Endothelial cell of umbilical vein (primary cell): ENCODE measurements at regions not wholly inside any gene's neighbourhood (a gene's known extent, or its start where the extent isn't known, plus 50 kb on each side); places are given as distances from the start of the nearest gene placed in this dataset.

ENCODE experiments used
- BruUV-seq: library from RNA; stranded (reverse); fragments of 400-500 nt; replicated peaks from 2 replicates; lab custom pipeline; 2021; lab: Mats Ljungman, UMichigan
- CTCF ChIA-PET: fragments of 300-600, 350-600 bp; sonication (Branson Sonifier 250); formaldehyde crosslinking; loops from one replicate; lab custom pipeline; 2021; ENCODE audit warnings: antibody characterized with exemption, inconsistent platforms; lab: Charles Lee
- POLR2A ChIA-PET: fragments of 300-600, 350-600 bp; sonication (Branson Sonifier 250); formaldehyde crosslinking; loops from one replicate; lab custom pipeline; 2021; ENCODE audit warnings: antibody characterized with exemption, inconsistent platforms; lab: Charles Lee
- DNase-seq: peaks from one replicate; pipeline ENCODE4 v3.0.0-alpha.2; 2011; ENCODE audit warnings: low read depth, low spot score
- FAIRE-seq: peaks from 2 replicates; lab custom pipeline; 2011; peaks lifted over from hg19 to GRCh38; lab: Jason Lieb, UNC
- H2AFZ ChIP-seq: 2 replicates; pipeline ENCODE4 v1.6.0; 2012; ENCODE audit warnings: low read depth, low read length, control low read depth, inconsistent platforms
- H3K27ac ChIP-seq: 2 replicates; pipeline ENCODE4 v1.5.1; 2011; ENCODE audit warnings: low read depth, mild to moderate bottlenecking, control low read depth, low read length, moderate library complexity; ENCODE audit not compliant: insufficient read depth
- H3K27me3 ChIP-seq, 2 experiments: 2 replicates each; pipeline versions ENCODE4 v1.6.0 to v1.6.1; 2011; ENCODE audit warnings: low read length in 2 of 2, mixed read lengths in 1 of 2; ENCODE audit not compliant: control insufficient read depth in 2 of 2, insufficient read depth in 2 of 2
- H3K36me3 ChIP-seq, 2 experiments: 2 replicates in 1 of 2; 3 replicates in 1 of 2; pipeline ENCODE4 v1.5.1; 2011; ENCODE audit warnings: low read length in 2 of 2, mild to moderate bottlenecking in 1 of 2, moderate library complexity in 1 of 2; ENCODE audit not compliant: control insufficient read depth in 2 of 2, insufficient read depth in 2 of 2; ENCODE audit errors: extremely low read depth in 1 of 2
- H3K4me1 ChIP-seq: 3 replicates; pipeline ENCODE4 v1.5.1; 2011; ENCODE audit warnings: mild to moderate bottlenecking, low read length; ENCODE audit not compliant: control insufficient read depth, insufficient read depth; ENCODE audit errors: extremely low read depth
- H3K4me2 ChIP-seq: 2 replicates; pipeline ENCODE4 v1.6.1; 2011; ENCODE audit warnings: low read length, control low read depth, mixed read lengths; ENCODE audit not compliant: insufficient read depth
- H3K4me3 ChIP-seq, 3 experiments: fragments of 200-600 bp in 1 of 3; sonication (generic), shearing (Covaris generic) in 1 of 3; replicated peaks in 1 of 3; 2 replicates each; pipeline ENCODE4 v1.5.1; 2011 to 2016; ENCODE audit warnings: control low read depth in 3 of 3, low read length in 3 of 3, mild to moderate bottlenecking in 2 of 3, inconsistent platforms in 1 of 3, low read depth in 1 of 3, moderate library complexity in 1 of 3; ENCODE audit not compliant: insufficient read depth in 1 of 3
- H3K79me2 ChIP-seq: 2 replicates; pipeline ENCODE4 v1.6.0; 2012; ENCODE audit warnings: low read length, inconsistent platforms; ENCODE audit not compliant: control insufficient read depth, insufficient read depth
- H3K9ac ChIP-seq: replicated peaks from 2 replicates; pipeline ENCODE3; 2011; ENCODE audit warnings: low read length, control low read depth; ENCODE audit not compliant: insufficient read depth; ENCODE audit errors: extremely low read depth
- H3K9me1 ChIP-seq: replicated peaks from 3 replicates; pipeline ENCODE4 v1.6.0; 2011; ENCODE audit warnings: mild to moderate bottlenecking, low read length; ENCODE audit not compliant: control insufficient read depth, insufficient read depth; ENCODE audit errors: extremely low read depth
- H3K9me3 ChIP-seq: replicated peaks from 2 replicates; pipeline ENCODE4 v1.5.1; 2012; ENCODE audit warnings: low read length, inconsistent platforms; ENCODE audit not compliant: control insufficient read depth, insufficient read depth
- H4K20me1 ChIP-seq: replicated peaks from 2 replicates; pipeline ENCODE3; 2011; ENCODE audit warnings: mild to moderate bottlenecking, low read length; ENCODE audit not compliant: control insufficient read depth, insufficient read depth; ENCODE audit errors: extremely low read depth
- CTCF ChIP-seq, 2 donors: IDR thresholded peaks; 1 replicate in 1 of 2; 2 replicates in 1 of 2; pipeline ENCODE4 v1.5.1; 2011; ENCODE audit warnings: low read length in 2 of 2, mild to moderate bottlenecking in 2 of 2, moderate library complexity in 2 of 2, control low read depth in 1 of 2, inconsistent platforms in 1 of 2, low read depth in 1 of 2; ENCODE audit not compliant: insufficient read depth in 1 of 2; ENCODE audit errors: extremely low read depth in 1 of 2
- EZH2 ChIP-seq: IDR thresholded peaks from 2 replicates; pipeline ENCODE4 v1.6.1; 2012; ENCODE audit warnings: borderline replicate concordance, low read depth, mild to moderate bottlenecking, moderate library complexity, low read length, inconsistent platforms; ENCODE audit not compliant: severe bottlenecking
- FOS ChIP-seq: IDR thresholded peaks from 2 replicates; pipeline ENCODE4 v1.6.1; 2011; ENCODE audit warnings: mild to moderate bottlenecking, low read length, moderate library complexity, borderline replicate concordance; ENCODE audit not compliant: insufficient read depth
- GATA2 ChIP-seq: IDR thresholded peaks from 2 replicates; pipeline ENCODE4 v1.7.0; 2011; ENCODE audit warnings: low read depth, mild to moderate bottlenecking, moderate library complexity, mixed read lengths, low read length; ENCODE audit not compliant: insufficient read length, insufficient read depth
- JUN ChIP-seq: IDR thresholded peaks from 2 replicates; pipeline ENCODE4 v1.6.1; 2011; ENCODE audit warnings: borderline replicate concordance, low read depth; ENCODE audit not compliant: insufficient read length, insufficient read depth
- MAX ChIP-seq: IDR thresholded peaks from 2 replicates; pipeline ENCODE4 v1.6.1; 2011; ENCODE audit not compliant: insufficient read depth, insufficient read length
- MYC ChIP-seq: IDR thresholded peaks from one replicate; pipeline ENCODE4 v1.6.1; 2011; ENCODE audit warnings: mild to moderate bottlenecking, low read depth, low read length
- POLR2A ChIP-seq: IDR thresholded peaks from 2 replicates; pipeline ENCODE4 v1.6.1; 2012; ENCODE audit warnings: low read depth, mild to moderate bottlenecking, control low read depth, low read length
- POLR2AphosphoS5 ChIP-seq: IDR thresholded peaks from 2 replicates; pipeline ENCODE4 v1.6.1; 2012; ENCODE audit warnings: low read depth, mild to moderate bottlenecking, control low read depth, low read length, moderate library complexity; ENCODE audit not compliant: insufficient read depth
- dilution Hi-C: fragments of 300-500 bp; cut with MboI; formaldehyde crosslinking; loops from one replicate; pipeline ENCODE4 v1.15.0; 2019; ENCODE audit warnings: low sequenced_read_pairs; ENCODE audit not compliant: extremely low pct_ligation_motif_present
- intact Hi-C: fragments of 100-400 bp; cut with micrococcal nuclease; formaldehyde crosslinking; loops from one replicate; pipeline ENCODE4 v1.10.0; 2022

- no peak overlapping the region for H2AFZ ChIP-seq
- no TSS peak for BruUV-seq
- DNase-seq (no peak), FAIRE-seq (no peak)
- H3K4me3 ChIP-seq, result no peak overlapping the region
- ChIA-PET POLR2A (no interaction called here), CTCF (interaction anchor here (2.0 kb wide), 1 partner anchor 21 kb away, joined by 4 read pairs; no protein-coding TSS in a partner anchor)
- no peaks in the 10 kb centered on the region for H3K27me3 ChIP-seq
- H3K27ac ChIP-seq, result no peak overlapping the region
- no peaks in the 10 kb centered on the region for H3K79me2 ChIP-seq
- dilution Hi-C loops (no loop called here), intact Hi-C loops (no loop called here)
- no peak overlapping the region for H3K4me2 ChIP-seq
- H3K4me1 ChIP-seq, result no peaks in the 10 kb centered on the region
- H3K9me1 ChIP-seq, result no peaks in the 10 kb centered on the region
- no peaks in the 10 kb centered on the region for H4K20me1 ChIP-seq
- no peak overlapping the region for H3K9ac ChIP-seq
- H3K36me3 ChIP-seq, result no peaks in the 10 kb centered on the region
- no peaks in the 10 kb centered on the region for H3K9me3 ChIP-seq
- no peak for TF ChIP-seq GATA2
- no peak for TF ChIP-seq MYC
- TF ChIP-seq EZH2, result no peak
- no peak for TF ChIP-seq POLR2AphosphoS5
- no peak for TF ChIP-seq POLR2A
- no peak for TF ChIP-seq CTCF (IDR thresholded peaks at IDR 0.05; ENCODE audit: extremely low read depth in 1 of 2, insufficient read depth in 1 of 2, low read depth in 1 of 2, low read length in 2 of 2)
- TF ChIP-seq MAX, result no peak
- TF ChIP-seq FOS, result no peak
- TF ChIP-seq JUN, result no peak
Measured at GRCh38 chr15:95981209-95981608, 349.3 kb upstream of the NR2F2 start.
